AG10803 (cell line): ENCODE measurements at regions not wholly inside any gene's neighbourhood (a gene's known extent, or its start where the extent isn't known, plus 50 kb on each side); places are given as distances from the start of the nearest gene placed in this dataset.
A peak's percentile ranks its signal among the peaks of the same experiment; 100 is the strongest.

ENCODE experiments used
- DNase-seq: peaks from one replicate; pipeline ENCODE4 v3.0.0; 2010; ENCODE audit warnings: low read depth
- H3K4me3 ChIP-seq: 2 replicates; pipeline ENCODE4 v1.5.1; 2011; ENCODE audit warnings: mild to moderate bottlenecking, low read length, control low read depth
- TF ChIP-seq, protein P1 (sequence below): conservative IDR thresholded peaks from 2 replicates; pipeline ENCODE4 v1.5.1; 2011; ENCODE audit warnings: mild to moderate bottlenecking, low read length, control low read depth, inconsistent platforms

GRCh38 chr4:86441175-86441936 is 81.5 kb upstream of the MAPK10 start:
- H3K4me3 ChIP-seq = no peak overlapping the region
- TF ChIP-seq, protein P1, sequence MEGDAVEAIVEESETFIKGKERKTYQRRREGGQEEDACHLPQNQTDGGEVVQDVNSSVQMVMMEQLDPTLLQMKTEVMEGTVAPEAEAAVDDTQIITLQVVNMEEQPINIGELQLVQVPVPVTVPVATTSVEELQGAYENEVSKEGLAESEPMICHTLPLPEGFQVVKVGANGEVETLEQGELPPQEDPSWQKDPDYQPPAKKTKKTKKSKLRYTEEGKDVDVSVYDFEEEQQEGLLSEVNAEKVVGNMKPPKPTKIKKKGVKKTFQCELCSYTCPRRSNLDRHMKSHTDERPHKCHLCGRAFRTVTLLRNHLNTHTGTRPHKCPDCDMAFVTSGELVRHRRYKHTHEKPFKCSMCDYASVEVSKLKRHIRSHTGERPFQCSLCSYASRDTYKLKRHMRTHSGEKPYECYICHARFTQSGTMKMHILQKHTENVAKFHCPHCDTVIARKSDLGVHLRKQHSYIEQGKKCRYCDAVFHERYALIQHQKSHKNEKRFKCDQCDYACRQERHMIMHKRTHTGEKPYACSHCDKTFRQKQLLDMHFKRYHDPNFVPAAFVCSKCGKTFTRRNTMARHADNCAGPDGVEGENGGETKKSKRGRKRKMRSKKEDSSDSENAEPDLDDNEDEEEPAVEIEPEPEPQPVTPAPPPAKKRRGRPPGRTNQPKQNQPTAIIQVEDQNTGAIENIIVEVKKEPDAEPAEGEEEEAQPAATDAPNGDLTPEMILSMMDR = no peak
- no peak for DNase-seq

DNA sequence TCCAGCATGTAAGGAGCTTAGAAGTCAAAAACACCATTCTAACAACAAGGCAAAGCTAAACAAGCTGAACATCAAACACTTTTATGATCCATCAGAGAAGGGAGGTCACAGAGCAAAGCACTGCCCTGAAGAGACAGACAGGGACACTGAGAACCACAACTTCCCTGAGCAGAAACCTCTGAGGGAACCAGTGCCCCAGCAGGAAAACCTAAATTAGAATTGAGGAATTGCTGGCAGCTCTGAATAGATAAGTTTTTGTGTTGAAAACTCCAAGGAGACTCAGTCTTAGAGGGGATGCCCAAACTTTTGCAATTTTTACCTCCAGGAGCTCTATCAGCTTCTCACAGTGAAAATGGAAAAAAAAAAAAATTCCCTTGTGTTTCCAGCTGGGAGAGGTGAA is 83.0 kb upstream of the MAPK10 start:
- no peak overlapping the region for H3K4me3 ChIP-seq
- DNase-seq = no peak
- TF ChIP-seq, protein P1 = no peak

- DNase-seq = no peak
- no peak overlapping the region for H3K4me3 ChIP-seq
- TF ChIP-seq, protein P1 = no peak
Measured at GRCh38 chr4:86443495-86443894, 83.6 kb upstream of the MAPK10 start.

- no peak for DNase-seq
- TF ChIP-seq, protein P1 = no peak
- H3K4me3 ChIP-seq = no peak overlapping the region
Measured at GRCh38 chr4:86446996-86447395, 87.1 kb upstream of the MAPK10 start.

DNA sequence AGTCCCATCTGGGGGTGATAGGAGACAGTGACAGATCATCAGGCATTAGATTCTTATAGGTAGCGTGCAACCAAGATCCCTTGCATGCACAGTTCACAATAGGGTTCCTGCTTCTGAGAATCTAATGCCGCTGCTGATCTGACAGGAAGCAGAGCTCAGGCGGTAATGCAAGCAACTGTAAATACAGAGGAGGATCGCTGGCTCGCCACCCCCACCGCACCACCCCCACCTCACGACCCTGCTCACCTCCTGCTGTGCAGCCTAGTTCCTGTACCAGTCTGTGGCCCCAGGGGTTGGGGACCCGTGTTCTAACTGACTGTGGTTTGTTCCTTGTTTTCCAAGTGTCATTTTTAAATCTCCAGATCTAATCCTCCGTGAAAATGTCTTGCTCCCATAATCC is 89.0 kb upstream of the MAPK10 start:
- TF ChIP-seq, protein P1 = no peak
- no peak for DNase-seq
- no peak overlapping the region for H3K4me3 ChIP-seq

DNA sequence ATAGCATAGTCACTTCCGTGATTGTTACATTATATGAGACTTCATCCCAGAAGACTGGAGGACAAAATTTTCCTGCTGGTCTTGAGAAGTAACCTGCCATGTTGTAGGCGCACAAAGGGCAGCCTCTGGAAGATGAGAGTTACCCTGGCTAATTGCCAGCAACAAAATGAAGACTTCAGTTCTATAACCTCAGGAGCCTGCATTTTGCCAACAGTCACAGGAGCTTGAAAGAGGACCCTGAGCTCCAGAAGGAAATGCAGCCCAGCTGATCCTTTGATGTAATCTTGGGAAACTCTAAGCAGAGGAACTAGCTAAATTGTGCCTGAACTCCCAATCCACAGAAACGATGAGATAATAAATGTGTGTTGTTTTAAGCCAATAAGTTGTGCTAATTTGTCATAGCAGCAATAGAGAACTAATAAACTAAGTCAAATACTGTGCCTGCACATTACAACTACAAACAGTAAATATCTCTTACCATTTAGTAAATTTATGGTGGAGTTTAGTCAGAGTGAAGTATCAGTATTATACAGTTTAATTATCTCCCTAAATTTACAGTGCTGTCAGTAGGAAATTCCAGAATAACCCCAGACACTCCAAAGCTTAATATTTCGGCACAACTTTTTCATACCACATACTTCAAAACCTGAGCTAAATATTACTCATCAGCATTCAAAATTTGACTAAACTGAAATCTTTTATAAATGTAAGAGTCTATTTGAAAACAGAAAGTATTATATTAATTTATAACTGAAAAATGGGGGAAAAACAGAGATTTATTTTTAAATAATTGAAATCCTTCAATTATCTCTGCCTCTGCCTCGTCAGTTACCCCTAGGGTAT is 90.1 kb upstream of the MAPK10 start:
- H3K4me3 ChIP-seq = no peak overlapping the region
- peak; percentile 15 for DNase-seq
- TF ChIP-seq, protein P1 = no peak
